Adrenal gland (tissue), 5 donors: ENCODE measurements at regions not wholly inside any gene's neighbourhood (a gene's known extent, or its start where the extent isn't known, plus 50 kb on each side); places are given as distances from the start of the nearest gene placed in this dataset.
"Not testable (repeated sequence)": the region's sequence is repeated elsewhere in the genome, so short reads cannot be mapped to it uniquely, and the experiment has no call there.

Experiments used
- CTCF ChIP-seq, 6 experiments: fragments of 450-650 bp in 4 of 6; fragments of 200-600 bp in 2 of 6; sonication (generic) in 1 of 6; IDR thresholded peaks; 1 replicate in 5 of 6; 2 replicates in 1 of 6; pipeline versions ENCODE4 v1.5.1 to v1.8.0; 2016 to 2021; ENCODE audit warnings: antibody characterized with exemption in 6 of 6, mild to moderate bottlenecking in 2 of 6, moderate library complexity in 1 of 6
- POLR2A ChIP-seq, 2 donors: fragments of 450-650 bp; IDR thresholded peaks; one replicate each; pipeline ENCODE4 v1.6.1; 2017; ENCODE audit warnings: antibody characterized with exemption in 2 of 2, mild to moderate bottlenecking in 2 of 2, moderate library complexity in 1 of 2
- donor health status: DM: no; HTN: no; CAD: no.

GRCh38 chr21:15454931-15455330 is 274.9 kb upstream of the USP25 start:
- not testable (repeated sequence) for TF ChIP-seq CTCF, POLR2A (IDR thresholded peaks at IDR 0.05)
